Subcutaneous abdominal adipose tissue (tissue), 5 donors: ENCODE measurements at regions not wholly inside any gene's neighbourhood (a gene's known extent, or its start where the extent isn't known, plus 50 kb on each side); places are given as distances from the start of the nearest gene placed in this dataset.
"Not testable (repeated sequence)": the region's sequence is repeated elsewhere in the genome, so short reads cannot be mapped to it uniquely, and the experiment has no call there.

Source experiments
- H3K27ac ChIP-seq: one replicate; pipeline ENCODE4 v1.7.0; 2013; ENCODE audit warnings: low read depth, mild to moderate bottlenecking, inconsistent platforms, low read length, moderate library complexity
- H3K27me3 ChIP-seq, 5 donors: one replicate each; pipeline ENCODE4 v1.7.0; 2013; ENCODE audit warnings: low read length in 5 of 5, inconsistent platforms in 1 of 5; ENCODE audit not compliant: control insufficient read depth in 5 of 5, insufficient read depth in 4 of 5
- H3K36me3 ChIP-seq, 5 donors: one replicate each; pipeline ENCODE4 v1.7.0; 2013; ENCODE audit warnings: low read length in 5 of 5; ENCODE audit not compliant: control insufficient read depth in 5 of 5, insufficient read depth in 5 of 5
- H3K4me1 ChIP-seq, 5 donors: one replicate each; pipeline ENCODE4 v1.7.0; 2013; ENCODE audit warnings: low read length in 5 of 5, mild to moderate bottlenecking in 3 of 5, moderate library complexity in 1 of 5; ENCODE audit not compliant: control insufficient read depth in 5 of 5, insufficient read depth in 5 of 5
- H3K4me3 ChIP-seq, 5 donors: one replicate each; pipeline ENCODE4 v1.7.0; 2013; ENCODE audit warnings: low read length in 5 of 5, low read depth in 1 of 5
- H3K9ac ChIP-seq, 5 donors: one replicate each; pipeline ENCODE4 v1.7.0; 2013; ENCODE audit warnings: low read length in 5 of 5, mild to moderate bottlenecking in 4 of 5, moderate library complexity in 3 of 5
- H3K9me3 ChIP-seq, 5 donors: one replicate each; pipeline ENCODE4 v1.7.0; 2013; ENCODE audit warnings: low read length in 5 of 5; ENCODE audit not compliant: control insufficient read depth in 5 of 5
- donor health status: healthy.
- donor health status: healthy.
- donor health status: healthy.
- donor health status: healthy.
- donor health status: healthy.

- not testable (repeated sequence) for H3K36me3 ChIP-seq, H3K4me3 ChIP-seq, H3K4me1 ChIP-seq, H3K9me3 ChIP-seq, H3K9ac ChIP-seq, H3K27ac ChIP-seq, H3K27me3 ChIP-seq
Observed at GRCh38 chr15:34528055-34528754, 55.2 kb downstream of the GOLGA8B start.

- not testable (repeated sequence) for H3K27me3 ChIP-seq, H3K27ac ChIP-seq, H3K36me3 ChIP-seq, H3K4me1 ChIP-seq, H3K9ac ChIP-seq, H3K4me3 ChIP-seq, H3K9me3 ChIP-seq
Observed at GRCh38 chr15:34527641-34528040, 55.8 kb downstream of the GOLGA8B start.

GRCh38 chr15:34523849-34524248 is 59.6 kb downstream of the GOLGA8B start:
- H3K4me3 ChIP-seq, H3K27me3 ChIP-seq, H3K36me3 ChIP-seq, H3K9me3 ChIP-seq, H3K4me1 ChIP-seq, H3K9ac ChIP-seq, H3K27ac ChIP-seq: not testable (repeated sequence)

- H3K27me3 ChIP-seq, H3K4me3 ChIP-seq, H3K27ac ChIP-seq, H3K9me3 ChIP-seq, H3K4me1 ChIP-seq, H3K36me3 ChIP-seq, H3K9ac ChIP-seq: not testable (repeated sequence)
Observed at GRCh38 chr15:34522601-34523000, 60.9 kb downstream of the GOLGA8B start.

- not testable (repeated sequence) for H3K4me3 ChIP-seq, H3K27ac ChIP-seq, H3K9ac ChIP-seq, H3K4me1 ChIP-seq, H3K36me3 ChIP-seq, H3K9me3 ChIP-seq, H3K27me3 ChIP-seq
Observed at GRCh38 chr15:34521802-34522485, 61.5 kb downstream of the GOLGA8B start.

- Histone ChIP-seq H3K4me3 (no peak overlapping the region), H3K27ac (no peak overlapping the region), H3K9ac (no peak overlapping the region), H3K9me3 (no peaks in the 10 kb centered on the region), H3K27me3 (no peaks in the 10 kb centered on the region), H3K36me3 (no peaks in the 10 kb centered on the region), H3K4me1 (no peaks in the 10 kb centered on the region)
Observed at GRCh38 chr15:34520566-34520965, 62.9 kb downstream of the GOLGA8B start.

- not testable (repeated sequence) for H3K27ac ChIP-seq, H3K4me3 ChIP-seq, H3K9ac ChIP-seq, H3K9me3 ChIP-seq, H3K36me3 ChIP-seq, H3K27me3 ChIP-seq, H3K4me1 ChIP-seq
Observed at GRCh38 chr15:34520010-34520409, 63.4 kb downstream of the GOLGA8B start.

GRCh38 chr15:34514251-34514670 is 69.2 kb downstream of the GOLGA8B start:
- peaks cover 0 to 19% (median 2%) of the 10 kb centered on the region in 5 donors for H3K4me1 ChIP-seq
- H3K9me3 ChIP-seq, result no peaks in the 10 kb centered on the region
- peak overlapping the region; percentile 56 to 76 (median 64) for H3K9ac ChIP-seq
- H3K4me3 ChIP-seq, result peak overlapping the region; percentile 69 to 84 (median 77)
- peak overlapping the region; percentile 37 for H3K27ac ChIP-seq
- H3K27me3 ChIP-seq, result no peaks in the 10 kb centered on the region
- no peaks in the 10 kb centered on the region for H3K36me3 ChIP-seq

GRCh38 chr15:34512628-34513027 is 70.8 kb downstream of the GOLGA8B start:
- Histone ChIP-seq H3K9ac (no peak overlapping the region), H3K4me3 (no peak overlapping the region), H3K27ac (no peak overlapping the region), H3K9me3 (no peaks in the 10 kb centered on the region), H3K36me3 (no peaks in the 10 kb centered on the region), H3K27me3 (no peaks in the 10 kb centered on the region), H3K4me1 (peaks cover 0 to 19% (median 2%) of the 10 kb centered on the region in 5 donors)

- no peak overlapping the region for H3K4me3 ChIP-seq
- H3K27me3 ChIP-seq, result peaks cover 0 to 8% (median 0%) of the 10 kb centered on the region in 5 donors
- H3K4me1 ChIP-seq, result peaks cover 0 to 13% (median 2%) of the 10 kb centered on the region in 5 donors
- no peak overlapping the region for H3K9ac ChIP-seq
- no peak overlapping the region for H3K27ac ChIP-seq
- no peaks in the 10 kb centered on the region for H3K9me3 ChIP-seq
- no peaks in the 10 kb centered on the region for H3K36me3 ChIP-seq
Observed at GRCh38 chr15:34501131-34501530, 63.5 kb upstream of the GOLGA8A start.
